ENCODE measurements at regions not wholly inside any gene's neighbourhood (a gene's known extent, or its start where the extent isn't known, plus 50 kb on each side); places are given as distances from the start of the nearest gene placed in this dataset.

GRCh38 chr16:55256412-55257016, 67.5 kb upstream of the IRX6 start (continued):
- TF ChIP-seq STAG1 (CRISPR knock-in tag; IDR thresholded peaks at IDR 0.05; ENCODE audit: borderline replicate concordance) (no peak), XRCC5 (IDR thresholded peaks at IDR 0.05; ENCODE audit: low read depth, low read length) (no peak), RB1 (IDR thresholded peaks at IDR 0.05; ENCODE audit: low read depth) (no peak), ZNF395 (CRISPR knock-in tag; IDR thresholded peaks at IDR 0.05) (no peak), ELF2 (CRISPR knock-in tag; IDR thresholded peaks at IDR 0.05) (no peak), GABPA (tag; conservative IDR thresholded peaks at IDR 0.05; ENCODE audit: low read depth) (no peak), ZNF316 (IDR thresholded peaks at IDR 0.05) (no peak), STAT6 (CRISPR knock-in tag; IDR thresholded peaks at IDR 0.05) (no peak)

Data from K562 (cell line).